ENCODE measurements at regions not wholly inside any gene's neighbourhood (a gene's known extent, or its start where the extent isn't known, plus 50 kb on each side); places are given as distances from the start of the nearest gene placed in this dataset.

GRCh38 chr13:85671336-85671735, 127.9 kb downstream of the SLITRK6 start:
- FAIRE-seq = no peak

GRCh38 chr13:85666356-85666755, 132.9 kb downstream of the SLITRK6 start:
- no peak for DNase-seq (ENCODE audit: insufficient read length, low spot score)

More at GRCh38 chr13:85671336-85671735, 127.9 kb downstream of the SLITRK6 start:
- DNase-seq (ENCODE audit: insufficient read length, low spot score) = no peak

GRCh38 chr13:85665286-85665685, 133.9 kb downstream of the SLITRK6 start:
- DNase-seq (ENCODE audit: insufficient read length, low spot score) = no peak

More at GRCh38 chr13:85666356-85666755, 132.9 kb downstream of the SLITRK6 start:
- FAIRE-seq = no peak

GRCh38 chr13:85663856-85664255, 135.4 kb downstream of the SLITRK6 start:
- FAIRE-seq (no peak), DNase-seq (ENCODE audit: insufficient read length, low spot score) (no peak)

More at GRCh38 chr13:85665286-85665685, 133.9 kb downstream of the SLITRK6 start:
- no peak for FAIRE-seq

GRCh38 chr13:85662186-85662585, 137.0 kb downstream of the SLITRK6 start:
- FAIRE-seq (no peak), DNase-seq (ENCODE audit: insufficient read length, low spot score) (no peak)

- no peak for DNase-seq (ENCODE audit: insufficient read length, low spot score)
- FAIRE-seq = no peak
These were observed 137.5 kb downstream of the SLITRK6 start for GRCh38 chr13:85661675-85662074.

GRCh38 chr13:85659493-85659892, 139.7 kb downstream of the SLITRK6 start:
- FAIRE-seq (no peak), DNase-seq (ENCODE audit: insufficient read length, low spot score) (no peak)

GRCh38 chr13:85657942-85658341, 141.3 kb downstream of the SLITRK6 start:
- FAIRE-seq (no peak), DNase-seq (ENCODE audit: insufficient read length, low spot score) (no peak)

- FAIRE-seq (no peak), DNase-seq (ENCODE audit: insufficient read length, low spot score) (no peak)
These were observed 144.2 kb downstream of the SLITRK6 start for GRCh38 chr13:85655040-85655439.

- no peak for FAIRE-seq
These were observed 145.0 kb downstream of the SLITRK6 start for GRCh38 chr13:85654227-85654626.

GRCh38 chr13:85653681-85654080, 145.5 kb downstream of the SLITRK6 start:
- FAIRE-seq (no peak), DNase-seq (ENCODE audit: insufficient read length, low spot score) (no peak)

More at GRCh38 chr13:85654227-85654626, 145.0 kb downstream of the SLITRK6 start:
- DNase-seq (ENCODE audit: insufficient read length, low spot score) = no peak

- FAIRE-seq = no peak
- no peak for DNase-seq (ENCODE audit: insufficient read length, low spot score)
These were observed 146.7 kb downstream of the SLITRK6 start for GRCh38 chr13:85652491-85652890.

- FAIRE-seq = no peak
These were observed 147.8 kb downstream of the SLITRK6 start for GRCh38 chr13:85651440-85651839.

GRCh38 chr13:85650613-85651012, 148.6 kb downstream of the SLITRK6 start:
- FAIRE-seq = no peak
- DNase-seq (ENCODE audit: insufficient read length, low spot score) = no peak

More at GRCh38 chr13:85651440-85651839, 147.8 kb downstream of the SLITRK6 start:
- no peak for DNase-seq (ENCODE audit: insufficient read length, low spot score)

GRCh38 chr13:85640727-85641126, 158.5 kb downstream of the SLITRK6 start:
- DNase-seq (ENCODE audit: insufficient read length, low spot score) (no peak), FAIRE-seq (no peak)

GRCh38 chr13:85638815-85639393, 160.3 kb downstream of the SLITRK6 start:
- DNase-seq (ENCODE audit: insufficient read length, low spot score) (no peak), FAIRE-seq (no peak)

- no peak for FAIRE-seq
These were observed 161.0 kb downstream of the SLITRK6 start for GRCh38 chr13:85638265-85638664.

GRCh38 chr13:85632526-85633195, 166.6 kb downstream of the SLITRK6 start:
- FAIRE-seq = no peak

More at GRCh38 chr13:85638265-85638664, 161.0 kb downstream of the SLITRK6 start:
- no peak for DNase-seq (ENCODE audit: insufficient read length, low spot score)

GRCh38 chr13:85631801-85632200, 167.4 kb downstream of the SLITRK6 start:
- no peak for DNase-seq (ENCODE audit: insufficient read length, low spot score)
- FAIRE-seq = no peak

More at GRCh38 chr13:85632526-85633195, 166.6 kb downstream of the SLITRK6 start:
- no peak for DNase-seq (ENCODE audit: insufficient read length, low spot score)

- DNase-seq (ENCODE audit: insufficient read length, low spot score) (no peak), FAIRE-seq (no peak)
These were observed 172.6 kb downstream of the SLITRK6 start for GRCh38 chr13:85626603-85627002.

GRCh38 chr13:85619321-85619720, 179.9 kb downstream of the SLITRK6 start:
- FAIRE-seq (no peak), DNase-seq (ENCODE audit: insufficient read length, low spot score) (no peak)

- DNase-seq (ENCODE audit: insufficient read length, low spot score) (no peak), FAIRE-seq (no peak)
These were observed 180.7 kb downstream of the SLITRK6 start for GRCh38 chr13:85618521-85618920.
